GM21825 (cell line): ENCODE measurements at regions not wholly inside any gene's neighbourhood (a gene's known extent, or its start where the extent isn't known, plus 50 kb on each side); places are given as distances from the start of the nearest gene placed in this dataset.
"Not testable (repeated sequence)": the region's sequence is repeated elsewhere in the genome, so short reads cannot be mapped to it uniquely, and the experiment has no call there.

Experiments used
- ATAC-seq: cut with Tn5 transposase; IDR thresholded peaks from one replicate; pipeline ENCODE4 v1.9.1; 2021; ENCODE audit warnings: mild to moderate bottlenecking, moderate library complexity; ENCODE audit not compliant: unreplicated experiment

- ATAC-seq, result no peak
Observed at GRCh38 chr12:88684610-88685009, 104.3 kb upstream of the KITLG start.

- ATAC-seq, result no peak
Observed at GRCh38 chr12:88684170-88684569, 103.9 kb upstream of the KITLG start.

- no peak for ATAC-seq
Observed at GRCh38 chr12:88683628-88684027, 103.4 kb upstream of the KITLG start.

- no peak for ATAC-seq
Observed at GRCh38 chr12:88681271-88681670, 101.0 kb upstream of the KITLG start.

- no peak for ATAC-seq
Observed at GRCh38 chr12:88677464-88677863, 97.2 kb upstream of the KITLG start.

GRCh38 chr12:88667615-88668014 lies 87.3 kb upstream of the KITLG start:
- ATAC-seq, result not testable (repeated sequence)

- ATAC-seq, result no peak
Observed at GRCh38 chr12:88665071-88665470, 84.8 kb upstream of the KITLG start.

GRCh38 chr12:88662961-88663360 lies 82.7 kb upstream of the KITLG start:
- no peak for ATAC-seq

GRCh38 chr12:88662093-88662492 lies 81.8 kb upstream of the KITLG start:
- ATAC-seq, result no peak

- no peak for ATAC-seq
Observed at GRCh38 chr12:88658009-88658408, 77.7 kb upstream of the KITLG start.

GRCh38 chr12:88650715-88651114 lies 70.4 kb upstream of the KITLG start:
- ATAC-seq, result no peak

- ATAC-seq, result no peak
Observed at GRCh38 chr12:88648625-88649024, 68.4 kb upstream of the KITLG start.

- ATAC-seq, result no peak
Observed at GRCh38 chr12:88646824-88647223, 66.6 kb upstream of the KITLG start.

- no peak for ATAC-seq
Observed at GRCh38 chr12:88645816-88646215, 65.5 kb upstream of the KITLG start.

- no peak for ATAC-seq
Observed at GRCh38 chr12:88644946-88645702, 64.9 kb upstream of the KITLG start.

- ATAC-seq, result no peak
Observed at GRCh38 chr12:88643685-88644084, 63.4 kb upstream of the KITLG start.

- no peak for ATAC-seq
Observed at GRCh38 chr12:88642675-88643431, 62.6 kb upstream of the KITLG start.

GRCh38 chr12:88638966-88639760 lies 58.9 kb upstream of the KITLG start:
- ATAC-seq, result no peak

GRCh38 chr12:88638388-88638787 lies 58.1 kb upstream of the KITLG start:
- ATAC-seq, result no peak

GRCh38 chr12:88634008-88634407 lies 53.7 kb upstream of the KITLG start:
- ATAC-seq, result no peak

GRCh38 chr12:88633312-88633711 lies 53.0 kb upstream of the KITLG start:
- ATAC-seq, result no peak

GRCh38 chr12:88630561-88630960 lies 50.3 kb upstream of the KITLG start:
- ATAC-seq, result no peak
